ENCODE measurements at regions not wholly inside any gene's neighbourhood (a gene's known extent, or its start where the extent isn't known, plus 50 kb on each side); places are given as distances from the start of the nearest gene placed in this dataset.
"Not testable (repeated sequence)": the region's sequence is repeated elsewhere in the genome, so short reads cannot be mapped to it uniquely, and the experiment has no call there.

DNA sequence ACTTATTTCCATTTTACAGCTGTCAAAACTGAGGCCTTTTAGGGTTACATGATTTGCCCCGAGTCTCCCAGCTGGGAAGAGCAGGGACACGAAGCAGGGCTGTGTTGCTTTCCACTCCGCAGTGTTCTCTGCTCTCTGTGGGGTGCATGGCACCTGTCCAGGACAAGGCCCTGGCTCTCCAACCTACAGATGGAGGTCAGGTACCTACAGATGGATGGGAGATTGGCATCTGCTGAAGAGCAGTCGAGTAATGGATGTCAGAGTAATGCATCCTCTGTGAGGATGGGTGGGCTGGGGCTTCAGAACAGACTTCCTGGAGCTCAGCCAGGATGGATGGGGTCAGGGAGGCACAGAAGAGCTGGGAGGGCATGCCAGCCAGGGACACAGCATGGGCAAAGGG is 85.0 kb downstream of the EMX2 start:
- CTCF ChIA-PET: no interaction called here
- no TSS peak for BruUV-seq (replicated peaks)
- Mint-ChIP-seq H3K36me3 (ENCODE audit: insufficient read depth, unreplicated experiment) (no peaks in the 10 kb centered on the region), H3K4me3 (ENCODE audit: low read depth, unreplicated experiment) (no peak overlapping the region), H3K4me1 (ENCODE audit: low read depth, unreplicated experiment) (no peaks in the 10 kb centered on the region), H3K27me3 (ENCODE audit: unreplicated experiment) (peaks cover 13% of the 10 kb centered on the region), H3K27ac (ENCODE audit: unreplicated experiment) (no peak overlapping the region), H3K9me3 (ENCODE audit: low read depth, unreplicated experiment) (no peaks in the 10 kb centered on the region)
- TF ChIP-seq, protein P1, sequence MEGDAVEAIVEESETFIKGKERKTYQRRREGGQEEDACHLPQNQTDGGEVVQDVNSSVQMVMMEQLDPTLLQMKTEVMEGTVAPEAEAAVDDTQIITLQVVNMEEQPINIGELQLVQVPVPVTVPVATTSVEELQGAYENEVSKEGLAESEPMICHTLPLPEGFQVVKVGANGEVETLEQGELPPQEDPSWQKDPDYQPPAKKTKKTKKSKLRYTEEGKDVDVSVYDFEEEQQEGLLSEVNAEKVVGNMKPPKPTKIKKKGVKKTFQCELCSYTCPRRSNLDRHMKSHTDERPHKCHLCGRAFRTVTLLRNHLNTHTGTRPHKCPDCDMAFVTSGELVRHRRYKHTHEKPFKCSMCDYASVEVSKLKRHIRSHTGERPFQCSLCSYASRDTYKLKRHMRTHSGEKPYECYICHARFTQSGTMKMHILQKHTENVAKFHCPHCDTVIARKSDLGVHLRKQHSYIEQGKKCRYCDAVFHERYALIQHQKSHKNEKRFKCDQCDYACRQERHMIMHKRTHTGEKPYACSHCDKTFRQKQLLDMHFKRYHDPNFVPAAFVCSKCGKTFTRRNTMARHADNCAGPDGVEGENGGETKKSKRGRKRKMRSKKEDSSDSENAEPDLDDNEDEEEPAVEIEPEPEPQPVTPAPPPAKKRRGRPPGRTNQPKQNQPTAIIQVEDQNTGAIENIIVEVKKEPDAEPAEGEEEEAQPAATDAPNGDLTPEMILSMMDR (IDR thresholded peaks at IDR 0.05; ENCODE audit: unreplicated experiment): no peak
- DNase-seq: no peak
- intact Hi-C loops (cut with micrococcal nuclease; ENCODE audit: unreplicated experiment): no loop called here

DNA sequence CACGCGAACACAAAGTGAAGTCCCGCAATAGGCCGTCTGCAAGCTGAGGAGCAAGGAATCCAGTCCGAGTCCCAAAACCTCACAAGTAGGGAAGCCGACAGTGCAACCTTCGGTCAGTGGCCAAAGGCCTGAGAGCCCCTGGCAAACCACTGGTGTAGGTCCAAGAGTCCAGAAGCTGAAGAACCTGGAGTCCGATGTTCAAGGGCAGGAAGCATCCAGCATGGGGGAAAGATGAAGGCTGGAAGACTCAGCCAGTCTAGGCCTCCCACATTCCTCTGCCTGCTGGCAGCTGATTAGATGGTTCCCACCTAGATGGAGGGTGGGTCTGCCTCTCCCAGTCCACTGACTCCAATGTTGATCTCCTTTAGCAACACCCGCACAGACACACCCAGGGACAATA is 87.2 kb downstream of the EMX2 start:
- H3K4me1 Mint-ChIP-seq (ENCODE audit: low read depth, unreplicated experiment); DNase-seq; intact Hi-C loops (cut with micrococcal nuclease; ENCODE audit: unreplicated experiment); CTCF ChIA-PET; H3K4me3 Mint-ChIP-seq (ENCODE audit: low read depth, unreplicated experiment); H3K9me3 Mint-ChIP-seq (ENCODE audit: low read depth, unreplicated experiment); H3K36me3 Mint-ChIP-seq (ENCODE audit: insufficient read depth, unreplicated experiment); BruUV-seq (replicated peaks); H3K27ac Mint-ChIP-seq (ENCODE audit: unreplicated experiment); H3K27me3 Mint-ChIP-seq (ENCODE audit: unreplicated experiment): not testable (repeated sequence)

DNA sequence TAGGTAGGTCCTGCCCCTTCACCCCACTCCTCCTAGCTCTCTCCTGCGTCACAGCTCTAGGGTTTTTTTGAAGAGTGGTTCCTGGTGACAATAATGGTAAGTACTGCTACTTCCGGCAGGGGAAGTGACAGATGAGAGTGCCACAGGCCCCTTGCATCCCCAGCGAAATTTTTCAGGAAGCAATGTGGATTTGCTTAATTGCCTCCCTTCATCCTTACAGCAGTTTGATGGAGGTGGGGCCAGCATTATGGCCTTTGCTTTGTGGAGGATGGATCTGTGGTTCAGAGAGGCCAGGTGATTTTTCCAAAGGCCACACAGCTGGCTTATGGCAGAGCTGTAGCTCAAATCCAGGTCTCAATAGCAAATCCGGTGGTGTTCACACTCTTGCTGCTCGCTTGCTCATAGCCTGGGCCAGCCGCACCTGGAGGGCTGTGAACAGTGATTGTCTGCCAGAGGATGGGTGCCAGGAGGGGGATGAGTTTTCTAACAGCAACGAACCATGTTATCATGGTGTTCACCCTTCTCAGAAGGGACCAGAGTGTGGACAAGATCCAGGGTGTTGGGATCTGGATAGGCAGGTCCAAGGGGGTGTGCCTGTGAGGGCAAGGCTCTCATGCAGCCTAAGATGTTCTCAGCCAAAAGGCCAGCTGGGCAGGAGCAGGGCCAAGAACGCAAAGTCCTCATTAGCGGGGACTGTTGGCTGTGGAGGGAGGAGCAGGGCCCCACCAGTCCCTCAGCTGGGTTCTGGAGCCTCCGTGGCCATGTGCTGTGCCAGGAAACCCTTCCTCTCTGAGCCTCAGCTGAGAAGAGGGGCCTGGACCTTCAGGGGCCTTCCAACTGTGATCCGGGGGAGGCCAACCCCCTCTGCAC is 89.0 kb downstream of the EMX2 start:
- Mint-ChIP-seq H3K27me3 (ENCODE audit: unreplicated experiment) (no peaks in the 10 kb centered on the region), H3K9me3 (ENCODE audit: low read depth, unreplicated experiment) (no peaks in the 10 kb centered on the region), H3K27ac (ENCODE audit: unreplicated experiment) (no peak overlapping the region), H3K36me3 (ENCODE audit: insufficient read depth, unreplicated experiment) (no peaks in the 10 kb centered on the region), H3K4me3 (ENCODE audit: low read depth, unreplicated experiment) (no peak overlapping the region), H3K4me1 (ENCODE audit: low read depth, unreplicated experiment) (no peaks in the 10 kb centered on the region)
- no TSS peak for BruUV-seq (replicated peaks)
- intact Hi-C loops (cut with micrococcal nuclease; ENCODE audit: unreplicated experiment): no loop called here
- TF ChIP-seq, protein P1 (IDR thresholded peaks at IDR 0.05; ENCODE audit: unreplicated experiment): no peak
- CTCF ChIA-PET: interaction anchor here (0.6 kb wide), 1 partner anchor 286 kb away, joined by 4 read pairs; no protein-coding TSS in a partner anchor
- no peak for DNase-seq

GRCh38 chr10:117632406-117632805 is 89.9 kb downstream of the EMX2 start:
- CTCF ChIA-PET: interaction anchor here (0.6 kb wide), 1 partner anchor 287 kb away, joined by 4 read pairs; no protein-coding TSS in a partner anchor
- no peaks in the 10 kb centered on the region for H3K36me3 Mint-ChIP-seq (ENCODE audit: insufficient read depth, unreplicated experiment)
- no peak overlapping the region for H3K27ac Mint-ChIP-seq (ENCODE audit: unreplicated experiment)
- H3K9me3 Mint-ChIP-seq (ENCODE audit: low read depth, unreplicated experiment): no peaks in the 10 kb centered on the region
- no peaks in the 10 kb centered on the region for H3K27me3 Mint-ChIP-seq (ENCODE audit: unreplicated experiment)
- intact Hi-C loops (cut with micrococcal nuclease; ENCODE audit: unreplicated experiment): no loop called here
- DNase-seq: no peak
- TF ChIP-seq, protein P1 (IDR thresholded peaks at IDR 0.05; ENCODE audit: unreplicated experiment): no peak
- H3K4me3 Mint-ChIP-seq (ENCODE audit: low read depth, unreplicated experiment): no peak overlapping the region
- no TSS peak for BruUV-seq (replicated peaks)
- no peaks in the 10 kb centered on the region for H3K4me1 Mint-ChIP-seq (ENCODE audit: low read depth, unreplicated experiment)

- H3K27ac Mint-ChIP-seq (ENCODE audit: unreplicated experiment): no peak overlapping the region
- BruUV-seq (replicated peaks): no TSS peak
- H3K4me3 Mint-ChIP-seq (ENCODE audit: low read depth, unreplicated experiment): no peak overlapping the region
- TF ChIP-seq, protein P1 (IDR thresholded peaks at IDR 0.05; ENCODE audit: unreplicated experiment): no peak
- no peaks in the 10 kb centered on the region for H3K4me1 Mint-ChIP-seq (ENCODE audit: low read depth, unreplicated experiment)
- H3K36me3 Mint-ChIP-seq (ENCODE audit: insufficient read depth, unreplicated experiment): no peaks in the 10 kb centered on the region
- intact Hi-C loops (cut with micrococcal nuclease; ENCODE audit: unreplicated experiment): no loop called here
- CTCF ChIA-PET: no interaction called here
- no peak for DNase-seq
- H3K9me3 Mint-ChIP-seq (ENCODE audit: low read depth, unreplicated experiment): no peaks in the 10 kb centered on the region
- H3K27me3 Mint-ChIP-seq (ENCODE audit: unreplicated experiment): no peaks in the 10 kb centered on the region
Measured at GRCh38 chr10:117635826-117636225, 93.3 kb downstream of the EMX2 start.

Data from Calu3 (cell line).